GM12878 (cell line): ENCODE measurements at regions not wholly inside any gene's neighbourhood (a gene's known extent, or its start where the extent isn't known, plus 50 kb on each side); places are given as distances from the start of the nearest gene placed in this dataset.

Source experiments
- ATAC-seq: fragments of 200-7000 bp; cut with Tn5 transposase; 3 replicates; pipeline ENCODE4 v1.9.1; 2020; ENCODE audit warnings: mild to moderate bottlenecking, moderate library complexity
- BruUV-seq: library from RNA; stranded (reverse); fragments of 400-500 nt; replicated peaks from 2 replicates; lab custom pipeline; 2021; lab: Mats Ljungman, UMichigan
- CTCF ChIA-PET: fragments of 300-600 bp; sonication (Branson Sonifier 250); formaldehyde crosslinking; extraction: SDS; loops from one replicate; lab custom pipeline; 2021; ENCODE audit warnings: inconsistent platforms; lab: Yijun Ruan, JAX
- POLR2A ChIA-PET: fragments of 350-600 bp; formaldehyde crosslinking; extraction: SDS; loops from one replicate; lab custom pipeline; 2021; ENCODE audit warnings: inconsistent platforms; lab: Charles Lee
- RAD21 ChIA-PET: fragments of 300-600 bp; sonication (Branson Sonifier 250); formaldehyde crosslinking; loops from one replicate; lab custom pipeline; 2023; ENCODE audit warnings: antibody characterized with exemption; ENCODE audit not compliant: unreplicated experiment; lab: Charles Lee
- SMC1A ChIA-PET: fragments of 300-600 bp; sonication (Branson Sonifier 250); formaldehyde crosslinking; loops from one replicate; lab custom pipeline; 2023; ENCODE audit not compliant: unreplicated experiment, uncharacterized antibody; lab: Charles Lee
- DNase-seq: peaks from one replicate; pipeline ENCODE4 v3.0.0-alpha.2; 2011; ENCODE audit warnings: low read depth, low spot score
- FAIRE-seq: peaks from 3 replicates; lab custom pipeline; 2011; peaks lifted over from hg19 to GRCh38; lab: Jason Lieb, UNC
- H2AFZ ChIP-seq: 2 replicates; pipeline ENCODE4 v1.6.0; 2011; ENCODE audit warnings: low read depth, low read length, control low read depth; ENCODE audit not compliant: control insufficient read depth
- H3K27ac ChIP-seq: 2 replicates; pipeline ENCODE4 v1.5.1; 2011; ENCODE audit warnings: control low read depth; ENCODE audit not compliant: control insufficient read depth, insufficient read depth
- H3K27me3 ChIP-seq, 2 experiments: replicated peaks in 1 of 2; 2 replicates each; pipeline versions ENCODE4 v1.6.0 to v1.6.1; 2011; ENCODE audit warnings: low read length in 1 of 2; ENCODE audit not compliant: control insufficient read depth in 2 of 2, insufficient read depth in 2 of 2
- H3K36me3 ChIP-seq, 2 experiments: 2 replicates each; pipeline ENCODE4 v1.5.1; 2011; ENCODE audit warnings: low read length in 1 of 2; ENCODE audit not compliant: control insufficient read depth in 2 of 2, insufficient read depth in 2 of 2
- H3K4me1 ChIP-seq: 2 replicates; pipeline ENCODE4 v1.6.1; 2011; ENCODE audit warnings: mild to moderate bottlenecking, low read length, moderate library complexity, mixed read lengths; ENCODE audit not compliant: control insufficient read depth, insufficient read depth
- H3K4me2 ChIP-seq: 2 replicates; pipeline ENCODE4 v1.6.0; 2011; ENCODE audit warnings: control low read depth; ENCODE audit not compliant: control insufficient read depth, insufficient read depth
- H3K4me3 ChIP-seq: fragments of 200-600 bp; sonication (generic); 2 replicates; pipeline ENCODE4 v1.5.1; 2016
- H3K79me2 ChIP-seq: 2 replicates; pipeline ENCODE4 v1.6.0; 2011; ENCODE audit warnings: low read length; ENCODE audit not compliant: control insufficient read depth, insufficient read depth
- H3K9ac ChIP-seq: 2 replicates; pipeline ENCODE4 v1.8.0; 2011; ENCODE audit warnings: low read length, control low read depth, mixed read lengths; ENCODE audit not compliant: control insufficient read depth, insufficient read depth
- H3K9me3 ChIP-seq: replicated peaks from 3 replicates; pipeline ENCODE4 v1.5.1; 2011; ENCODE audit warnings: mild to moderate bottlenecking, low read length; ENCODE audit not compliant: control insufficient read depth, insufficient read depth
- H4K20me1 ChIP-seq: 2 replicates; pipeline ENCODE4 v1.6.0; 2011; ENCODE audit not compliant: control insufficient read depth, insufficient read depth
- CBX5 ChIP-seq: sonication (generic); IDR thresholded peaks from 2 replicates; pipeline ENCODE4 v1.6.1; 2016; ENCODE audit warnings: low read depth, moderate library complexity, mild to moderate bottlenecking, inconsistent platforms
- CEBPB ChIP-seq, 2 experiments: fragments of 150-350 bp in 1 of 2; IDR thresholded peaks; 2 replicates each; pipeline ENCODE4 v1.6.1; 2012 to 2014; ENCODE audit warnings: low read depth in 2 of 2, low read length in 2 of 2, borderline replicate concordance in 1 of 2, inconsistent platforms in 1 of 2
- E2F8 ChIP-seq: fragments of 450-650 bp; IDR thresholded peaks from 2 replicates; pipeline ENCODE4 v1.6.1; 2018; ENCODE audit warnings: mild to moderate bottlenecking, low read depth, moderate library complexity; ENCODE audit not compliant: partially characterized antibody
- MEF2A ChIP-seq: IDR thresholded peaks from 2 replicates; pipeline ENCODE4 v1.6.1; 2011; ENCODE audit warnings: low read depth, mild to moderate bottlenecking, low read length, moderate library complexity; ENCODE audit not compliant: insufficient read depth
- MTA3 ChIP-seq: IDR thresholded peaks from 2 replicates; pipeline ENCODE4 v1.6.1; 2012; ENCODE audit warnings: low read length, inconsistent platforms, borderline replicate concordance
- PBX3 ChIP-seq: IDR thresholded peaks from 2 replicates; pipeline ENCODE4 v1.6.1; 2011; ENCODE audit warnings: mild to moderate bottlenecking, low read depth, low read length, moderate library complexity; ENCODE audit not compliant: insufficient replicate concordance
- STAT3 ChIP-seq: IDR thresholded peaks from 2 replicates; pipeline ENCODE4 v1.6.1; 2011; ENCODE audit warnings: low read depth, low read length, improper control_type of control experiment
- YBX1 ChIP-seq: fragments of 450-650 bp; IDR thresholded peaks from 2 replicates; pipeline ENCODE4 v1.6.1; 2016; ENCODE audit warnings: antibody characterized with exemption
- ZNF24 ChIP-seq: fragments of 450-650 bp; IDR thresholded peaks from 2 replicates; pipeline ENCODE4 v1.6.1; 2017; ENCODE audit warnings: antibody characterized with exemption, mild to moderate bottlenecking
- WGBS: methylation state at CpG from one replicate; pipeline ENCODE4 v1.1.6; 2016; ENCODE audit warnings: low lambda C conversion rate; ENCODE audit not compliant: insufficient replicate concordance, insufficient coverage; ENCODE audit errors: missing lambda C conversion rate; 5-methylcytosine and 5-hydroxymethylcytosine counted together
- in situ Hi-C: fragments of 300-500 bp; cut with MboI; formaldehyde crosslinking; loops from 9 replicates; pipeline ENCODE4 v1.14.3; 2018; ENCODE audit warnings: mixed read lengths
- intact Hi-C: fragments of 100-400 bp; cut with micrococcal nuclease; formaldehyde crosslinking; loops from one replicate; pipeline ENCODE4 v1.14.2; 2022; ENCODE audit not compliant: unreplicated experiment
- TF ChIP-seq, protein P1 (sequence below): fragments of 450-650 bp; IDR thresholded peaks from 2 replicates; pipeline ENCODE4 v1.6.1; 2017; ENCODE audit warnings: mild to moderate bottlenecking, moderate library complexity
- TF ChIP-seq, protein P2 (sequence below): fragments of 450-650 bp; IDR thresholded peaks from 2 replicates; pipeline ENCODE4 v1.6.1; 2018; ENCODE audit warnings: borderline replicate concordance, mild to moderate bottlenecking; ENCODE audit not compliant: partially characterized antibody

DNA sequence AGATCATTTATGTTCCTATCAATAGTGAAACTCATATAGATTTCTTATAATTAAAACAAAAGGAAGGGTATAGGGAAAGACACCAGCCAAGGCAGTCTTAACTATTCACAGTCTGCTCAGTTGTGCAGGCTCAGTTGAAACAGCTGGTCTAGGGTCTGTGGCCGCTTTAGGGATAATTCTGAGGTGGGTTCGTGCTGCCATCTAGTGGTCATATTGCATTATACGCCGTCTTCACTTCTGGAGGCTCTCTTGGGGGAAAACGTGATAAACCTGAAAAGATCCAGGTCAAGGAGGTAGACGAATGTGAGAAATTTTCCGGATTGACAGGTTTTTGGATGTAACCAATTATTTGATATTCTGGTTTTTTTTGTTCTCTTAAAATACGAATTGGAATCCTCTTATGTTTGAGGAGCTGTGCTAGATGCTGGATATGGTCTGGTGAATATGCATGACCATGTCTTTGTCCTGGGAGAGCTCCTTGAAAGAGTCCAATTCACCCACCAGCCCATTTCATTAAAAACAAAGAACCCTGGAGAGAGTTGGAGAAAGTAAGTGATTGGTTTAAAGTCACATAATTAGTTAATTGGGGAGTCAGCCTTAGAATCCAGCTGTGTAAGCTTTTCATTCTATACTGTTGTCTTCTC, 492.4 kb downstream of the PLCL1 start:
- RAD21 ChIA-PET: interaction anchor here (0.7 to 3.4 kb wide), 23 partner anchors 17 to 1318 kb away, joined by 3 to 20 read pairs (median 3); partner anchors contain the start of gene PLCL1
- WGBS: under 1% methylated on average over 8 of the region's 8 CpGs
- no peaks in the 10 kb centered on the region for H3K4me1 ChIP-seq
- POLR2A ChIA-PET: no interaction called here
- H3K9ac ChIP-seq: no peak overlapping the region
- BruUV-seq: no TSS peak
- in situ Hi-C loops (no loop called here), intact Hi-C loops (loop anchor here (1.0 to 10.0 kb wide), 5 partner anchors 149 to 582 kb away; no protein-coding TSS in a partner anchor)
- ATAC-seq: peak; percentile 96
- CTCF ChIA-PET: interaction anchor here (0.6 to 5.5 kb wide), 52 partner anchors 10 to 1433 kb away, joined by 3 to 46 read pairs (median 4); partner anchors contain the start of genes MARS2 and PLCL1
- peaks cover 0 to 2% of the 10 kb centered on the region in 2 experiments; a peak in 3 of 4 replicates for H3K27me3 ChIP-seq
- no peaks in the 10 kb centered on the region for H3K79me2 ChIP-seq
- no peak overlapping the region for H3K4me2 ChIP-seq
- H4K20me1 ChIP-seq: no peaks in the 10 kb centered on the region
- H3K9me3 ChIP-seq: no peaks in the 10 kb centered on the region
- no peaks in the 10 kb centered on the region for H3K36me3 ChIP-seq
- FAIRE-seq: no peak
- H3K4me3 ChIP-seq: no peak overlapping the region
- H3K27ac ChIP-seq: no peak overlapping the region
- no peak overlapping the region for H2AFZ ChIP-seq
- no peak for DNase-seq
- SMC1A ChIA-PET: interaction anchor here (0.5 to 4.7 kb wide), 30 partner anchors 9 to 1568 kb away, joined by 3 to 37 read pairs (median 4); partner anchors contain the start of gene PLCL1
- TF ChIP-seq E2F8 (no peak), ZNF24 (no peak), MEF2A (no peak), MTA3 (no peak), YBX1 (peak; percentile 35; the same call in 1 of the 2 replicates), CEBPB (IDR thresholded peaks at IDR 0.05; ENCODE audit: borderline replicate concordance in 1 of 2, low read depth in 2 of 2, low read length in 2 of 2) (no peak), CBX5 (no peak), STAT3 (no peak), PBX3 (no peak)
- TF ChIP-seq, protein P1, sequence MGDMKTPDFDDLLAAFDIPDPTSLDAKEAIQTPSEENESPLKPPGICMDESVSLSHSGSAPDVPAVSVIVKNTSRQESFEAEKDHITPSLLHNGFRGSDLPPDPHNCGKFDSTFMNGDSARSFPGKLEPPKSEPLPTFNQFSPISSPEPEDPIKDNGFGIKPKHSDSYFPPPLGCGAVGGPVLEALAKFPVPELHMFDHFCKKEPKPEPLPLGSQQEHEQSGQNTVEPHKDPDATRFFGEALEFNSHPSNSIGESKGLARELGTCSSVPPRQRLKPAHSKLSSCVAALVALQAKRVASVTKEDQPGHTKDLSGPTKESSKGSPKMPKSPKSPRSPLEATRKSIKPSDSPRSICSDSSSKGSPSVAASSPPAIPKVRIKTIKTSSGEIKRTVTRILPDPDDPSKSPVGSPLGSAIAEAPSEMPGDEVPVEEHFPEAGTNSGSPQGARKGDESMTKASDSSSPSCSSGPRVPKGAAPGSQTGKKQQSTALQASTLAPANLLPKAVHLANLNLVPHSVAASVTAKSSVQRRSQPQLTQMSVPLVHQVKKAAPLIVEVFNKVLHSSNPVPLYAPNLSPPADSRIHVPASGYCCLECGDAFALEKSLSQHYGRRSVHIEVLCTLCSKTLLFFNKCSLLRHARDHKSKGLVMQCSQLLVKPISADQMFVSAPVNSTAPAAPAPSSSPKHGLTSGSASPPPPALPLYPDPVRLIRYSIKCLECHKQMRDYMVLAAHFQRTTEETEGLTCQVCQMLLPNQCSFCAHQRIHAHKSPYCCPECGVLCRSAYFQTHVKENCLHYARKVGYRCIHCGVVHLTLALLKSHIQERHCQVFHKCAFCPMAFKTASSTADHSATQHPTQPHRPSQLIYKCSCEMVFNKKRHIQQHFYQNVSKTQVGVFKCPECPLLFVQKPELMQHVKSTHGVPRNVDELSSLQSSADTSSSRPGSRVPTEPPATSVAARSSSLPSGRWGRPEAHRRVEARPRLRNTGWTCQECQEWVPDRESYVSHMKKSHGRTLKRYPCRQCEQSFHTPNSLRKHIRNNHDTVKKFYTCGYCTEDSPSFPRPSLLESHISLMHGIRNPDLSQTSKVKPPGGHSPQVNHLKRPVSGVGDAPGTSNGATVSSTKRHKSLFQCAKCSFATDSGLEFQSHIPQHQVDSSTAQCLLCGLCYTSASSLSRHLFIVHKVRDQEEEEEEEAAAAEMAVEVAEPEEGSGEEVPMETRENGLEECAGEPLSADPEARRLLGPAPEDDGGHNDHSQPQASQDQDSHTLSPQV: no peak
- TF ChIP-seq, protein P2, sequence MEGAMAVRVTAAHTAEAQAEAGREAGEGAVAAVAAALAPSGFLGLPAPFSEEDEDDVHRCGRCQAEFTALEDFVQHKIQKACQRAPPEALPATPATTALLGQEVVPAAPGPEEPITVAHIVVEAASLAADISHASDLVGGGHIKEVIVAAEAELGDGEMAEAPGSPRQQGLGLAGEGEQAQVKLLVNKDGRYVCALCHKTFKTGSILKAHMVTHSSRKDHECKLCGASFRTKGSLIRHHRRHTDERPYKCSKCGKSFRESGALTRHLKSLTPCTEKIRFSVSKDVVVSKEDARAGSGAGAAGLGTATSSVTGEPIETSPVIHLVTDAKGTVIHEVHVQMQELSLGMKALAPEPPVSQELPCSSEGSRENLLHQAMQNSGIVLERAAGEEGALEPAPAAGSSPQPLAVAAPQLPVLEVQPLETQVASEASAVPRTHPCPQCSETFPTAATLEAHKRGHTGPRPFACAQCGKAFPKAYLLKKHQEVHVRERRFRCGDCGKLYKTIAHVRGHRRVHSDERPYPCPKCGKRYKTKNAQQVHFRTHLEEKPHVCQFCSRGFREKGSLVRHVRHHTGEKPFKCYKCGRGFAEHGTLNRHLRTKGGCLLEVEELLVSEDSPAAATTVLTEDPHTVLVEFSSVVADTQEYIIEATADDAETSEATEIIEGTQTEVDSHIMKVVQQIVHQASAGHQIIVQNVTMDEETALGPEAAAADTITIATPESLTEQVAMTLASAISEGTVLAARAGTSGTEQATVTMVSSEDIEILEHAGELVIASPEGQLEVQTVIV: no peak
